ENCODE measurements at regions not wholly inside any gene's neighbourhood (a gene's known extent, or its start where the extent isn't known, plus 50 kb on each side); places are given as distances from the start of the nearest gene placed in this dataset.
A peak's percentile ranks its signal among the peaks of the same experiment; 100 is the strongest.

DNA sequence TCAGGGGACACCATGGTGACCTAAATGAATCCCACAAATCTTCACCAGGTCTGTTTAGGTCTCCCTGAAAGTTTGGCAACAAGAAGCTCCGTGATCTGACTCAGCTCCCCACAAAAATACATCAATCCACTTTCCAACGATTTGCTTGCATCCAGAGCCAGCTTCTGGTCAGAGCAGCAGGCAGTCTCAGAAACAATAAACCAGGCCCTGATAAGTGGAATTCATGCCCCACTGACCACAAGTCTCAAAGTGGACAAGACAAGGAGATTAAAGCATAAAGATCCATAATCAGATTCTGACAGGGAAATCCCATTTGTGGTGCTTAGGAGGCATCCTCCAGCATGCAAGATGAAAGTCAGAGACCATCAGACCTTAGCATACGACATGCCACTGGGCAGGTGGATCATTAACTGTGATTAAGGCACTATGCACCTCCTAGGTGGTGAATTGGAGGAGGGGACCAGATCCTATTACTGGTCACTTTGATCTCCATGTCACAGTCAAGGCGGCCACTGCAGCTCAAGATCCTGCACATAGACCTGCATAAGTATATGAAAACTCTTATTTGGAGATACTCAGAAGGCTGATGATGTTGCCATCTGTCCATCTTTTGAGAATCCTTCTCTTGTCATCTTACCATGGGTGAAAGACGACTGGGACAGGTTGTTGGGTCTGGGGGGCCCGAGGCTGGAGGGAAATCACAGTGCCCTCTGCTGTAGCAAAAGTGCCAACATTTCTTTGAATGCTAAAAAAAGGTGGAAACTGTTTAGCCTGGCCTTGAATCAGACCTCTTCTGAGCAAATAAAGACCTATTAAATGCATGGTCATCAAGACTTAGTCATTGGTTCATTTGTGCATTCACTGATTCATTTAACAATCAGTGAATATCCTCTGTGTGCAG, 309.2 kb upstream of the CCL2 start:
- TF ChIP-seq, protein P1, sequence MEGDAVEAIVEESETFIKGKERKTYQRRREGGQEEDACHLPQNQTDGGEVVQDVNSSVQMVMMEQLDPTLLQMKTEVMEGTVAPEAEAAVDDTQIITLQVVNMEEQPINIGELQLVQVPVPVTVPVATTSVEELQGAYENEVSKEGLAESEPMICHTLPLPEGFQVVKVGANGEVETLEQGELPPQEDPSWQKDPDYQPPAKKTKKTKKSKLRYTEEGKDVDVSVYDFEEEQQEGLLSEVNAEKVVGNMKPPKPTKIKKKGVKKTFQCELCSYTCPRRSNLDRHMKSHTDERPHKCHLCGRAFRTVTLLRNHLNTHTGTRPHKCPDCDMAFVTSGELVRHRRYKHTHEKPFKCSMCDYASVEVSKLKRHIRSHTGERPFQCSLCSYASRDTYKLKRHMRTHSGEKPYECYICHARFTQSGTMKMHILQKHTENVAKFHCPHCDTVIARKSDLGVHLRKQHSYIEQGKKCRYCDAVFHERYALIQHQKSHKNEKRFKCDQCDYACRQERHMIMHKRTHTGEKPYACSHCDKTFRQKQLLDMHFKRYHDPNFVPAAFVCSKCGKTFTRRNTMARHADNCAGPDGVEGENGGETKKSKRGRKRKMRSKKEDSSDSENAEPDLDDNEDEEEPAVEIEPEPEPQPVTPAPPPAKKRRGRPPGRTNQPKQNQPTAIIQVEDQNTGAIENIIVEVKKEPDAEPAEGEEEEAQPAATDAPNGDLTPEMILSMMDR (IDR thresholded peaks at IDR 0.05; ENCODE audit: low read length), result peak; percentile 16; the same call in 1 of the 2 replicates
- TF ChIP-seq EZH2 (IDR thresholded peaks at IDR 0.05; ENCODE audit: borderline replicate concordance, low read length), result no peak
